ENCODE measurements at regions not wholly inside any gene's neighbourhood (a gene's known extent, or its start where the extent isn't known, plus 50 kb on each side); places are given as distances from the start of the nearest gene placed in this dataset.

GRCh38 chr9:115743709-115744605 is 409.6 kb upstream of the PAPPA start:
- no peak for TF ChIP-seq CTCF (IDR thresholded peaks at IDR 0.05; ENCODE audit: low read depth, low read length, missing control alignments)
- no peak for DNase-seq (ENCODE audit: low read depth)
- in situ Hi-C loops (cut with HindIII; ENCODE audit: low sequenced_read_pairs) = no loop called here
- no peak overlapping the region for H3K4me3 ChIP-seq (ENCODE audit: low read depth, low read length)

- in situ Hi-C loops (cut with HindIII; ENCODE audit: low sequenced_read_pairs) = no loop called here
- H3K4me3 ChIP-seq (ENCODE audit: low read depth, low read length) = no peak overlapping the region
- no peak for TF ChIP-seq CTCF (IDR thresholded peaks at IDR 0.05; ENCODE audit: low read depth, low read length, missing control alignments)
- DNase-seq (ENCODE audit: low read depth) = peak; percentile 74
These were observed 407.1 kb upstream of the PAPPA start for GRCh38 chr9:115746496-115746895.

- in situ Hi-C loops (cut with HindIII; ENCODE audit: low sequenced_read_pairs) = no loop called here
- DNase-seq (ENCODE audit: low read depth) = no peak
- no peak for TF ChIP-seq CTCF (IDR thresholded peaks at IDR 0.05; ENCODE audit: low read depth, low read length, missing control alignments)
These were observed 405.9 kb upstream of the PAPPA start for GRCh38 chr9:115747731-115748130.

GRCh38 chr9:115756736-115757135 is 396.9 kb upstream of the PAPPA start:
- TF ChIP-seq CTCF (IDR thresholded peaks at IDR 0.05; ENCODE audit: low read depth, low read length, missing control alignments) = no peak
- DNase-seq (ENCODE audit: low read depth) = no peak
- in situ Hi-C loops (cut with HindIII; ENCODE audit: low sequenced_read_pairs) = no loop called here

More at GRCh38 chr9:115747731-115748130, 405.9 kb upstream of the PAPPA start:
- no peak overlapping the region for H3K4me3 ChIP-seq (ENCODE audit: low read depth, low read length)

GRCh38 chr9:115757461-115757860 is 396.1 kb upstream of the PAPPA start:
- TF ChIP-seq CTCF (IDR thresholded peaks at IDR 0.05; ENCODE audit: low read depth, low read length, missing control alignments) = no peak
- in situ Hi-C loops (cut with HindIII; ENCODE audit: low sequenced_read_pairs) = no loop called here
- H3K4me3 ChIP-seq (ENCODE audit: low read depth, low read length) = no peak overlapping the region
- no peak for DNase-seq (ENCODE audit: low read depth)

More at GRCh38 chr9:115756736-115757135, 396.9 kb upstream of the PAPPA start:
- H3K4me3 ChIP-seq (ENCODE audit: low read depth, low read length) = no peak overlapping the region

GRCh38 chr9:115758441-115758840 is 395.1 kb upstream of the PAPPA start:
- DNase-seq (ENCODE audit: low read depth) = no peak
- H3K4me3 ChIP-seq (ENCODE audit: low read depth, low read length) = no peak overlapping the region
- no peak for TF ChIP-seq CTCF (IDR thresholded peaks at IDR 0.05; ENCODE audit: low read depth, low read length, missing control alignments)
- in situ Hi-C loops (cut with HindIII; ENCODE audit: low sequenced_read_pairs) = no loop called here

Measured in astrocyte of the cerebellum (primary cell).